Endothelial cell of umbilical vein (primary cell): ENCODE measurements at regions not wholly inside any gene's neighbourhood (a gene's known extent, or its start where the extent isn't known, plus 50 kb on each side); places are given as distances from the start of the nearest gene placed in this dataset.

ENCODE experiments used
- BruUV-seq: library from RNA; stranded (reverse); fragments of 400-500 nt; replicated peaks from 2 replicates; lab custom pipeline; 2021; lab: Mats Ljungman, UMichigan
- CTCF ChIA-PET: fragments of 300-600, 350-600 bp; sonication (Branson Sonifier 250); formaldehyde crosslinking; loops from one replicate; lab custom pipeline; 2021; ENCODE audit warnings: antibody characterized with exemption, inconsistent platforms; lab: Charles Lee
- POLR2A ChIA-PET: fragments of 300-600, 350-600 bp; sonication (Branson Sonifier 250); formaldehyde crosslinking; loops from one replicate; lab custom pipeline; 2021; ENCODE audit warnings: antibody characterized with exemption, inconsistent platforms; lab: Charles Lee
- DNase-seq: peaks from one replicate; pipeline ENCODE4 v3.0.0-alpha.2; 2011; ENCODE audit warnings: low read depth, low spot score
- FAIRE-seq: peaks from 2 replicates; lab custom pipeline; 2011; peaks lifted over from hg19 to GRCh38; lab: Jason Lieb, UNC
- H2AFZ ChIP-seq: 2 replicates; pipeline ENCODE4 v1.6.0; 2012; ENCODE audit warnings: low read depth, low read length, control low read depth, inconsistent platforms
- H3K27ac ChIP-seq: 2 replicates; pipeline ENCODE4 v1.5.1; 2011; ENCODE audit warnings: low read depth, mild to moderate bottlenecking, control low read depth, low read length, moderate library complexity; ENCODE audit not compliant: insufficient read depth
- H3K27me3 ChIP-seq, 2 experiments: 2 replicates each; pipeline versions ENCODE4 v1.6.0 to v1.6.1; 2011; ENCODE audit warnings: low read length in 2 of 2, mixed read lengths in 1 of 2; ENCODE audit not compliant: control insufficient read depth in 2 of 2, insufficient read depth in 2 of 2
- H3K36me3 ChIP-seq, 2 experiments: 2 replicates in 1 of 2; 3 replicates in 1 of 2; pipeline ENCODE4 v1.5.1; 2011; ENCODE audit warnings: low read length in 2 of 2, mild to moderate bottlenecking in 1 of 2, moderate library complexity in 1 of 2; ENCODE audit not compliant: control insufficient read depth in 2 of 2, insufficient read depth in 2 of 2; ENCODE audit errors: extremely low read depth in 1 of 2
- H3K4me1 ChIP-seq: 3 replicates; pipeline ENCODE4 v1.5.1; 2011; ENCODE audit warnings: mild to moderate bottlenecking, low read length; ENCODE audit not compliant: control insufficient read depth, insufficient read depth; ENCODE audit errors: extremely low read depth
- H3K4me2 ChIP-seq: 2 replicates; pipeline ENCODE4 v1.6.1; 2011; ENCODE audit warnings: low read length, control low read depth, mixed read lengths; ENCODE audit not compliant: insufficient read depth
- H3K4me3 ChIP-seq, 3 experiments: fragments of 200-600 bp in 1 of 3; sonication (generic), shearing (Covaris generic) in 1 of 3; replicated peaks in 1 of 3; 2 replicates each; pipeline ENCODE4 v1.5.1; 2011 to 2016; ENCODE audit warnings: control low read depth in 3 of 3, low read length in 3 of 3, mild to moderate bottlenecking in 2 of 3, inconsistent platforms in 1 of 3, low read depth in 1 of 3, moderate library complexity in 1 of 3; ENCODE audit not compliant: insufficient read depth in 1 of 3
- H3K79me2 ChIP-seq: 2 replicates; pipeline ENCODE4 v1.6.0; 2012; ENCODE audit warnings: low read length, inconsistent platforms; ENCODE audit not compliant: control insufficient read depth, insufficient read depth
- H3K9ac ChIP-seq: replicated peaks from 2 replicates; pipeline ENCODE3; 2011; ENCODE audit warnings: low read length, control low read depth; ENCODE audit not compliant: insufficient read depth; ENCODE audit errors: extremely low read depth
- H3K9me1 ChIP-seq: replicated peaks from 3 replicates; pipeline ENCODE4 v1.6.0; 2011; ENCODE audit warnings: mild to moderate bottlenecking, low read length; ENCODE audit not compliant: control insufficient read depth, insufficient read depth; ENCODE audit errors: extremely low read depth
- H3K9me3 ChIP-seq: replicated peaks from 2 replicates; pipeline ENCODE4 v1.5.1; 2012; ENCODE audit warnings: low read length, inconsistent platforms; ENCODE audit not compliant: control insufficient read depth, insufficient read depth
- H4K20me1 ChIP-seq: replicated peaks from 2 replicates; pipeline ENCODE3; 2011; ENCODE audit warnings: mild to moderate bottlenecking, low read length; ENCODE audit not compliant: control insufficient read depth, insufficient read depth; ENCODE audit errors: extremely low read depth
- CTCF ChIP-seq, 2 donors: IDR thresholded peaks; 1 replicate in 1 of 2; 2 replicates in 1 of 2; pipeline ENCODE4 v1.5.1; 2011; ENCODE audit warnings: low read length in 2 of 2, mild to moderate bottlenecking in 2 of 2, moderate library complexity in 2 of 2, control low read depth in 1 of 2, inconsistent platforms in 1 of 2, low read depth in 1 of 2; ENCODE audit not compliant: insufficient read depth in 1 of 2; ENCODE audit errors: extremely low read depth in 1 of 2
- EZH2 ChIP-seq: IDR thresholded peaks from 2 replicates; pipeline ENCODE4 v1.6.1; 2012; ENCODE audit warnings: borderline replicate concordance, low read depth, mild to moderate bottlenecking, moderate library complexity, low read length, inconsistent platforms; ENCODE audit not compliant: severe bottlenecking
- FOS ChIP-seq: IDR thresholded peaks from 2 replicates; pipeline ENCODE4 v1.6.1; 2011; ENCODE audit warnings: mild to moderate bottlenecking, low read length, moderate library complexity, borderline replicate concordance; ENCODE audit not compliant: insufficient read depth
- GATA2 ChIP-seq: IDR thresholded peaks from 2 replicates; pipeline ENCODE4 v1.7.0; 2011; ENCODE audit warnings: low read depth, mild to moderate bottlenecking, moderate library complexity, mixed read lengths, low read length; ENCODE audit not compliant: insufficient read length, insufficient read depth
- JUN ChIP-seq: IDR thresholded peaks from 2 replicates; pipeline ENCODE4 v1.6.1; 2011; ENCODE audit warnings: borderline replicate concordance, low read depth; ENCODE audit not compliant: insufficient read length, insufficient read depth
- MAX ChIP-seq: IDR thresholded peaks from 2 replicates; pipeline ENCODE4 v1.6.1; 2011; ENCODE audit not compliant: insufficient read depth, insufficient read length
- MYC ChIP-seq: IDR thresholded peaks from one replicate; pipeline ENCODE4 v1.6.1; 2011; ENCODE audit warnings: mild to moderate bottlenecking, low read depth, low read length
- POLR2A ChIP-seq: IDR thresholded peaks from 2 replicates; pipeline ENCODE4 v1.6.1; 2012; ENCODE audit warnings: low read depth, mild to moderate bottlenecking, control low read depth, low read length
- POLR2AphosphoS5 ChIP-seq: IDR thresholded peaks from 2 replicates; pipeline ENCODE4 v1.6.1; 2012; ENCODE audit warnings: low read depth, mild to moderate bottlenecking, control low read depth, low read length, moderate library complexity; ENCODE audit not compliant: insufficient read depth
- dilution Hi-C: fragments of 300-500 bp; cut with MboI; formaldehyde crosslinking; loops from one replicate; pipeline ENCODE4 v1.15.0; 2019; ENCODE audit warnings: low sequenced_read_pairs; ENCODE audit not compliant: extremely low pct_ligation_motif_present
- intact Hi-C: fragments of 100-400 bp; cut with micrococcal nuclease; formaldehyde crosslinking; loops from one replicate; pipeline ENCODE4 v1.10.0; 2022

- intact Hi-C loops = no loop called here
- BruUV-seq = no TSS peak
- H3K27me3 ChIP-seq = no peaks in the 10 kb centered on the region
Measured at GRCh38 chr2:215577356-215577755, 141.5 kb upstream of the FN1 start.

GRCh38 chr2:215576572-215576971, 140.7 kb upstream of the FN1 start:
- intact Hi-C loops (no loop called here), dilution Hi-C loops (no loop called here)
- no peaks in the 10 kb centered on the region for H3K36me3 ChIP-seq
- no peak overlapping the region for H3K27ac ChIP-seq
- peaks cover 9% of the 10 kb centered on the region for H3K4me1 ChIP-seq
- no peak overlapping the region for H3K9ac ChIP-seq
- no peak overlapping the region for H3K4me3 ChIP-seq
- ChIA-PET POLR2A (no interaction called here), CTCF (interaction anchor here (1.4 kb wide), 1 partner anchor 14 kb away, joined by 3 read pairs; no protein-coding TSS in a partner anchor)
- H3K27me3 ChIP-seq = no peaks in the 10 kb centered on the region
- no peak for FAIRE-seq
- DNase-seq = no peak
- H3K9me1 ChIP-seq = no peaks in the 10 kb centered on the region
- no peak for TF ChIP-seq POLR2AphosphoS5
- TF ChIP-seq EZH2 = no peak
- TF ChIP-seq CTCF (IDR thresholded peaks at IDR 0.05; ENCODE audit: extremely low read depth in 1 of 2, insufficient read depth in 1 of 2, low read depth in 1 of 2, low read length in 2 of 2) = no peak
- TF ChIP-seq FOS = no peak
- TF ChIP-seq MAX = no peak
- no peak for TF ChIP-seq JUN
- TF ChIP-seq POLR2A = no peak
- TF ChIP-seq GATA2 = no peak
- TF ChIP-seq MYC = no peak
- no TSS peak for BruUV-seq
- H4K20me1 ChIP-seq = no peaks in the 10 kb centered on the region
- no peaks in the 10 kb centered on the region for H3K9me3 ChIP-seq
- no peaks in the 10 kb centered on the region for H3K79me2 ChIP-seq
- no peak overlapping the region for H3K4me2 ChIP-seq
- no peak overlapping the region for H2AFZ ChIP-seq

More at GRCh38 chr2:215577356-215577755, 141.5 kb upstream of the FN1 start:
- dilution Hi-C loops = no loop called here
- Histone ChIP-seq H4K20me1 (no peaks in the 10 kb centered on the region), H2AFZ (no peak overlapping the region), H3K4me3 (no peak overlapping the region), H3K4me2 (no peak overlapping the region), H3K9ac (no peak overlapping the region), H3K27ac (no peak overlapping the region), H3K9me1 (no peaks in the 10 kb centered on the region), H3K36me3 (no peaks in the 10 kb centered on the region), H3K9me3 (no peaks in the 10 kb centered on the region), H3K4me1 (peaks cover 2% of the 10 kb centered on the region), H3K79me2 (no peaks in the 10 kb centered on the region)
- DNase-seq = peak; percentile 33
- ChIA-PET POLR2A (no interaction called here), CTCF (interaction anchor here (1.2 to 1.9 kb wide), 3 partner anchors 10 to 21 kb away, joined by 3 to 5 read pairs (median 3); no protein-coding TSS in a partner anchor)
- TF ChIP-seq MYC (no peak), FOS (peak; percentile 47), POLR2AphosphoS5 (no peak)
- FAIRE-seq = no peak
